K562 (cell line): ENCODE measurements at regions not wholly inside any gene's neighbourhood (a gene's known extent, or its start where the extent isn't known, plus 50 kb on each side); places are given as distances from the start of the nearest gene placed in this dataset.

Source experiments
- BACH1 ChIP-seq: fragments of 200-800 bp; sonication (Bioruptor generic); IDR thresholded peaks from 2 replicates; pipeline ENCODE4 v1.6.1; 2016; ENCODE audit warnings: missing genetic modification characterization, missing compliant biosample characterization
- BCOR ChIP-seq: fragments of 450-650 bp; IDR thresholded peaks from 2 replicates; pipeline ENCODE4 v1.6.1; 2016
- CTBP1 ChIP-seq: fragments of 450-650 bp; IDR thresholded peaks from 2 replicates; pipeline ENCODE4 v1.6.1; 2016; ENCODE audit warnings: borderline replicate concordance
- ELF2 ChIP-seq: fragments of 250-450 bp; sonication (Bioruptor Pico); IDR thresholded peaks from 2 replicates; pipeline ENCODE4 v1.5.0; 2021; ENCODE audit warnings: mild to moderate bottlenecking
- PCBP2 ChIP-seq: fragments of 200-400 bp; formaldehyde crosslinking; IDR thresholded peaks from 2 replicates; pipeline ENCODE4 v1.6.1; 2018; ENCODE audit warnings: low read length, low read depth, mild to moderate bottlenecking, moderate library complexity; ENCODE audit not compliant: poor library complexity, severe bottlenecking
- PURB ChIP-seq: sonication (generic); formaldehyde crosslinking; IDR thresholded peaks from 2 replicates; pipeline ENCODE4 v1.9.0; 2021; ENCODE audit warnings: low read depth, mild to moderate bottlenecking, missing genetic modification reagents
- PYGO2 ChIP-seq: fragments of 450-650 bp; IDR thresholded peaks from 2 replicates; pipeline ENCODE4 v1.6.1; 2016; ENCODE audit warnings: mild to moderate bottlenecking, missing genetic modification characterization, moderate library complexity, missing compliant biosample characterization
- SMARCE1 ChIP-seq: fragments of 450-650 bp; IDR thresholded peaks from 2 replicates; pipeline ENCODE4 v1.7.1; 2016; ENCODE audit warnings: mild to moderate bottlenecking
- SPI1 ChIP-seq: IDR thresholded peaks from 2 replicates; pipeline ENCODE4 v1.6.1; 2011; ENCODE audit warnings: low read depth, low read length, control low read depth, borderline replicate concordance
- TSC22D4 ChIP-seq: fragments of 450-650 bp; IDR thresholded peaks from 2 replicates; pipeline ENCODE4 v1.6.1; 2016; ENCODE audit warnings: missing genetic modification characterization, missing biosample characterization, control low read depth
- ZBTB1 ChIP-seq: sonication (generic); formaldehyde crosslinking; IDR thresholded peaks from 2 replicates; pipeline ENCODE4 v1.8.1; 2023; ENCODE audit warnings: missing genetic modification reagents, low read depth, mild to moderate bottlenecking, borderline replicate concordance
- ZNF134 ChIP-seq: fragments of 250-450 bp; sonication (Bioruptor Pico); conservative IDR thresholded peaks from 2 replicates; pipeline ENCODE4 v1.4.0; 2020
- ZNF668 ChIP-seq: fragments of 250-450 bp; sonication (Bioruptor Pico); IDR thresholded peaks from 2 replicates; pipeline ENCODE4 v1.8.0; 2022; ENCODE audit warnings: mild to moderate bottlenecking, inconsistent platforms
- ZNF76 ChIP-seq: fragments of 250-450 bp; sonication (Bioruptor Pico); IDR thresholded peaks from 2 replicates; pipeline ENCODE4 v1.4.0; 2020; ENCODE audit warnings: mild to moderate bottlenecking, moderate library complexity, borderline replicate concordance
- ZNF77 ChIP-seq: fragments of 250-450 bp; sonication (Bioruptor Pico); IDR thresholded peaks from 2 replicates; pipeline ENCODE4 v1.5.0; 2020
- TF ChIP-seq, protein P1 (sequence below), 2 experiments: IDR thresholded peaks; 2 replicates each; pipeline ENCODE4 v1.6.1; 2012; ENCODE audit warnings: improper control_type of control experiment in 2 of 2, low read depth in 2 of 2, low read length in 2 of 2, borderline replicate concordance in 1 of 2
- TF ChIP-seq, protein P2 (sequence below): IDR thresholded peaks from 2 replicates; pipeline ENCODE4 v1.6.1; 2014; ENCODE audit warnings: antibody characterized with exemption
- TF ChIP-seq, protein P3 (sequence below), 2 experiments: fragments of 450-650 bp; conservative IDR thresholded peaks; 2 replicates each; pipeline ENCODE4 v1.6.1; 2017; ENCODE audit warnings: mild to moderate bottlenecking in 2 of 2, moderate library complexity in 2 of 2
- TF ChIP-seq, protein P4 (sequence below): fragments of 450-650 bp; IDR thresholded peaks from 2 replicates; pipeline ENCODE4 v1.7.1; 2018; ENCODE audit warnings: mild to moderate bottlenecking, low read depth; ENCODE audit not compliant: partially characterized antibody

DNA sequence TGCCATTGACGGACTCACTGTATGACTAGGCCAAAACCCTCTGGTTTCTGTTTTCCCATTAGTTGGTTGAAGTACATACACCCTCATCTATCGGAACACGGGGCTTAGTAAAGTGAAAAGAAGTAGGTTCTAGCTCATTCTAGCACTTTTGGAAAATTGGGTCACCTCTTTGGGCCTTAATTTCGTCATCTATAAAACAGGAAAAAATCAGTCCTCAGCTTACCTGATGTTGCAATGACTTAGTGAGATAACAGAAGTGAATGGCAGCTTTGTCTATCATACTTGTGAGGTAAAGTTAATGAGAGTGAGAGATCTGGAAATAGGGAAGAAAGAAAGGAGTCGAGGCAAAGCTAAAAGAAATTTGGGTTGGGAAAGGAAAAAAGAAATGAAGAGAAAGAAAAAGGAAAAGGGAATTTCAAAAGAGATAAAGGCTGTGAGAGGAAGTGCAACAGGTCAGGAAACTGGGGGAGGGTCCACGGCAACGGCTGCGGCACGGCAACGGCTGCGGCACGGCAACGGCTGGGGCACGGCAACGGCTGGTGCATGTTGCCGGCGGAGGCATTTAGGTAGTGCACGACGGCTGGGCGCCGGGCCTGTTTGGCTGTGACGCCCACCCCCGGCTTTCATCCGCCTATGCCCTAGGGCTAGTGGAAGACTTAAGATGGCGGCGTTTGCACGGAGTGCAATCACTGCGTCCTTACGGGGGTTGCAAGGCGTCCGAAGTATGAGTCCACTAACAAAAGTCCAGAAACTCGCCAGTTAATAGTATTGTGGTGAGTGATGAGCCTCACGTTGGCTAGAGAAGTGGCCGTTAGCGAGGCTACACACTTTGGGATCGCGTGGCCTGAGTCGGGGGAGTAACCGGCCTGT lies 91.4 kb upstream of the XIST start (continued):
- TF ChIP-seq, protein P1, sequence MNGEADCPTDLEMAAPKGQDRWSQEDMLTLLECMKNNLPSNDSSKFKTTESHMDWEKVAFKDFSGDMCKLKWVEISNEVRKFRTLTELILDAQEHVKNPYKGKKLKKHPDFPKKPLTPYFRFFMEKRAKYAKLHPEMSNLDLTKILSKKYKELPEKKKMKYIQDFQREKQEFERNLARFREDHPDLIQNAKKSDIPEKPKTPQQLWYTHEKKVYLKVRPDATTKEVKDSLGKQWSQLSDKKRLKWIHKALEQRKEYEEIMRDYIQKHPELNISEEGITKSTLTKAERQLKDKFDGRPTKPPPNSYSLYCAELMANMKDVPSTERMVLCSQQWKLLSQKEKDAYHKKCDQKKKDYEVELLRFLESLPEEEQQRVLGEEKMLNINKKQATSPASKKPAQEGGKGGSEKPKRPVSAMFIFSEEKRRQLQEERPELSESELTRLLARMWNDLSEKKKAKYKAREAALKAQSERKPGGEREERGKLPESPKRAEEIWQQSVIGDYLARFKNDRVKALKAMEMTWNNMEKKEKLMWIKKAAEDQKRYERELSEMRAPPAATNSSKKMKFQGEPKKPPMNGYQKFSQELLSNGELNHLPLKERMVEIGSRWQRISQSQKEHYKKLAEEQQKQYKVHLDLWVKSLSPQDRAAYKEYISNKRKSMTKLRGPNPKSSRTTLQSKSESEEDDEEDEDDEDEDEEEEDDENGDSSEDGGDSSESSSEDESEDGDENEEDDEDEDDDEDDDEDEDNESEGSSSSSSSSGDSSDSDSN (IDR thresholded peaks at IDR 0.05; ENCODE audit: borderline replicate concordance in 1 of 2, low read depth in 2 of 2, low read length in 2 of 2), result peak; percentile 86 to 98; a peak in 3 of 4 replicates
- TF ChIP-seq, protein P2, sequence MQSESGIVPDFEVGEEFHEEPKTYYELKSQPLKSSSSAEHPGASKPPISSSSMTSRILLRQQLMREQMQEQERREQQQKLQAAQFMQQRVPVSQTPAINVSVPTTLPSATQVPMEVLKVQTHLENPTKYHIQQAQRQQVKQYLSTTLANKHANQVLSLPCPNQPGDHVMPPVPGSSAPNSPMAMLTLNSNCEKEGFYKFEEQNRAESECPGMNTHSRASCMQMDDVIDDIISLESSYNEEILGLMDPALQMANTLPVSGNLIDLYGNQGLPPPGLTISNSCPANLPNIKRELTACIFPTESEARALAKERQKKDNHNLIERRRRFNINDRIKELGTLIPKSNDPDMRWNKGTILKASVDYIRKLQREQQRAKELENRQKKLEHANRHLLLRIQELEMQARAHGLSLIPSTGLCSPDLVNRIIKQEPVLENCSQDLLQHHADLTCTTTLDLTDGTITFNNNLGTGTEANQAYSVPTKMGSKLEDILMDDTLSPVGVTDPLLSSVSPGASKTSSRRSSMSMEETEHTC, result no peak
- TF ChIP-seq BCOR, result peak; percentile 60
- TF ChIP-seq ZNF668 (CRISPR knock-in tag), result no peak
- TF ChIP-seq SPI1, result peak; percentile 94
- TF ChIP-seq BACH1 (tag), result no peak
- peak; percentile 71; the same call in 1 of the 2 replicates for TF ChIP-seq CTBP1
- no peak for TF ChIP-seq ZNF134 (CRISPR knock-in tag)
- TF ChIP-seq SMARCE1, result peak; percentile 72
- TF ChIP-seq PYGO2 (tag), result no peak
- no peak for TF ChIP-seq PCBP2
- TF ChIP-seq TSC22D4 (tag), result no peak
- no peak for TF ChIP-seq ZNF76
- TF ChIP-seq ELF2 (CRISPR knock-in tag), result no peak
- TF ChIP-seq ZBTB1 (CRISPR knock-in tag), result no peak
- TF ChIP-seq PURB (CRISPR knock-in tag), result no peak
- TF ChIP-seq, protein P3, sequence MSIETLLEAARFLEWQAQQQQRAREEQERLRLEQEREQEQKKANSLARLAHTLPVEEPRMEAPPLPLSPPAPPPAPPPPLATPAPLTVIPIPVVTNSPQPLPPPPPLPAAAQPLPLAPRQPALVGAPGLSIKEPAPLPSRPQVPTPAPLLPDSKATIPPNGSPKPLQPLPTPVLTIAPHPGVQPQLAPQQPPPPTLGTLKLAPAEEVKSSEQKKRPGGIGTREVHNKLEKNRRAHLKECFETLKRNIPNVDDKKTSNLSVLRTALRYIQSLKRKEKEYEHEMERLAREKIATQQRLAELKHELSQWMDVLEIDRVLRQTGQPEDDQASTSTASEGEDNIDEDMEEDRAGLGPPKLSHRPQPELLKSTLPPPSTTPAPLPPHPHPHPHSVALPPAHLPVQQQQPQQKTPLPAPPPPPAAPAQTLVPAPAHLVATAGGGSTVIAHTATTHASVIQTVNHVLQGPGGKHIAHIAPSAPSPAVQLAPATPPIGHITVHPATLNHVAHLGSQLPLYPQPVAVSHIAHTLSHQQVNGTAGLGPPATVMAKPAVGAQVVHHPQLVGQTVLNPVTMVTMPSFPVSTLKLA (conservative IDR thresholded peaks at IDR 0.05), result peak; percentile 69 to 85; a peak in 3 of 4 replicates
- no peak for TF ChIP-seq ZNF77 (CRISPR knock-in tag)
- TF ChIP-seq, protein P4, sequence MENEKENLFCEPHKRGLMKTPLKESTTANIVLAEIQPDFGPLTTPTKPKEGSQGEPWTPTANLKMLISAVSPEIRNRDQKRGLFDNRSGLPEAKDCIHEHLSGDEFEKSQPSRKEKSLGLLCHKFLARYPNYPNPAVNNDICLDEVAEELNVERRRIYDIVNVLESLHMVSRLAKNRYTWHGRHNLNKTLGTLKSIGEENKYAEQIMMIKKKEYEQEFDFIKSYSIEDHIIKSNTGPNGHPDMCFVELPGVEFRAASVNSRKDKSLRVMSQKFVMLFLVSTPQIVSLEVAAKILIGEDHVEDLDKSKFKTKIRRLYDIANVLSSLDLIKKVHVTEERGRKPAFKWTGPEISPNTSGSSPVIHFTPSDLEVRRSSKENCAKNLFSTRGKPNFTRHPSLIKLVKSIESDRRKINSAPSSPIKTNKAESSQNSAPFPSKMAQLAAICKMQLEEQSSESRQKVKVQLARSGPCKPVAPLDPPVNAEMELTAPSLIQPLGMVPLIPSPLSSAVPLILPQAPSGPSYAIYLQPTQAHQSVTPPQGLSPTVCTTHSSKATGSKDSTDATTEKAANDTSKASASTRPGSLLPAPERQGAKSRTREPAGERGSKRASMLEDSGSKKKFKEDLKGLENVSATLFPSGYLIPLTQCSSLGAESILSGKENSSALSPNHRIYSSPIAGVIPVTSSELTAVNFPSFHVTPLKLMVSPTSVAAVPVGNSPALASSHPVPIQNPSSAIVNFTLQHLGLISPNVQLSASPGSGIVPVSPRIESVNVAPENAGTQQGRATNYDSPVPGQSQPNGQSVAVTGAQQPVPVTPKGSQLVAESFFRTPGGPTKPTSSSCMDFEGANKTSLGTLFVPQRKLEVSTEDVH, result peak; percentile 69
